Activated T-cell treated with anti-CD3 and anti-CD28 coated beads, Interleukin-2, amount 50 U/mL, for 72 hours (primary cell): ENCODE measurements at regions not wholly inside any gene's neighbourhood (a gene's known extent, or its start where the extent isn't known, plus 50 kb on each side); places are given as distances from the start of the nearest gene placed in this dataset.
"Not testable (repeated sequence)": the region's sequence is repeated elsewhere in the genome, so short reads cannot be mapped to it uniquely, and the experiment has no call there.

ENCODE experiments used
- ATAC-seq, 2 donors: fragments of 150-1000 bp; cut with Tn5 transposase; replicated peaks in 1 of 2; 2 replicates each; pipeline ENCODE4 v1.10.0; 2021; ENCODE audit warnings: moderate library complexity in 2 of 2, mild to moderate bottlenecking in 1 of 2
- DNase-seq, 2 donors: peaks; one replicate each; pipeline ENCODE4 v3.0.0; 2021 to 2022; ENCODE audit warnings: mixed read lengths in 1 of 2
- H3K27ac Mint-ChIP-seq: one replicate; pipeline ENCODE4 v1.8.0; 2022; ENCODE audit warnings: mild to moderate bottlenecking, moderate library complexity, mixed read lengths
- H3K27me3 Mint-ChIP-seq: one replicate; pipeline ENCODE4 v1.8.0; 2022; ENCODE audit warnings: low read depth, mixed read lengths
- H3K36me3 Mint-ChIP-seq, 2 donors: one replicate each; pipeline ENCODE4 v1.8.0; 2022; ENCODE audit warnings: mixed read lengths in 2 of 2, mild to moderate bottlenecking in 1 of 2; ENCODE audit not compliant: insufficient read depth in 2 of 2
- H3K4me1 Mint-ChIP-seq: one replicate; pipeline ENCODE4 v1.8.0; 2022; ENCODE audit warnings: low read depth, mixed read lengths
- H3K4me3 Mint-ChIP-seq, 2 donors: one replicate each; pipeline ENCODE4 v1.8.0; 2022; ENCODE audit warnings: mild to moderate bottlenecking in 2 of 2, mixed read lengths in 2 of 2, moderate library complexity in 2 of 2
- H3K9me3 Mint-ChIP-seq, 2 donors: one replicate each; pipeline ENCODE4 v1.8.0; 2022; ENCODE audit warnings: mixed read lengths in 2 of 2

GRCh38 chr12:8355531-8355930 lies 100.2 kb upstream of the CLEC6A start:
- H3K4me3 Mint-ChIP-seq, H3K36me3 Mint-ChIP-seq, H3K27ac Mint-ChIP-seq, ATAC-seq, H3K9me3 Mint-ChIP-seq, DNase-seq, H3K4me1 Mint-ChIP-seq: not testable (repeated sequence)
- peaks cover 20% of the 10 kb centered on the region for H3K27me3 Mint-ChIP-seq

GRCh38 chr12:8373744-8374143 lies 82.0 kb upstream of the CLEC6A start:
- H3K4me1 Mint-ChIP-seq, H3K36me3 Mint-ChIP-seq, H3K9me3 Mint-ChIP-seq, H3K27me3 Mint-ChIP-seq, DNase-seq, H3K4me3 Mint-ChIP-seq, H3K27ac Mint-ChIP-seq, ATAC-seq: not testable (repeated sequence)

- H3K27ac Mint-ChIP-seq, H3K9me3 Mint-ChIP-seq, ATAC-seq, H3K27me3 Mint-ChIP-seq, H3K4me1 Mint-ChIP-seq, DNase-seq, H3K4me3 Mint-ChIP-seq, H3K36me3 Mint-ChIP-seq: not testable (repeated sequence)
These were observed 80.6 kb upstream of the CLEC6A start for GRCh38 chr12:8375122-8375521.

GRCh38 chr12:8377756-8378155 lies 78.0 kb upstream of the CLEC6A start:
- H3K27ac Mint-ChIP-seq, H3K4me3 Mint-ChIP-seq, H3K4me1 Mint-ChIP-seq, H3K9me3 Mint-ChIP-seq, H3K36me3 Mint-ChIP-seq, ATAC-seq, DNase-seq, H3K27me3 Mint-ChIP-seq: not testable (repeated sequence)

GRCh38 chr12:8382556-8382955 lies 73.2 kb upstream of the CLEC6A start:
- H3K36me3 Mint-ChIP-seq, H3K27me3 Mint-ChIP-seq: not testable (repeated sequence)

GRCh38 chr12:8384686-8385085 lies 71.1 kb upstream of the CLEC6A start:
- not testable (repeated sequence) for H3K27ac Mint-ChIP-seq, H3K36me3 Mint-ChIP-seq, DNase-seq, H3K4me3 Mint-ChIP-seq, ATAC-seq, H3K4me1 Mint-ChIP-seq, H3K9me3 Mint-ChIP-seq
- peaks cover 13% of the 10 kb centered on the region for H3K27me3 Mint-ChIP-seq

More at GRCh38 chr12:8382556-8382955, 73.2 kb upstream of the CLEC6A start:
- not testable (repeated sequence) for H3K27ac Mint-ChIP-seq, DNase-seq, H3K4me1 Mint-ChIP-seq, ATAC-seq, H3K9me3 Mint-ChIP-seq, H3K4me3 Mint-ChIP-seq

GRCh38 chr12:8385431-8385830 lies 70.3 kb upstream of the CLEC6A start:
- not testable (repeated sequence) for H3K27ac Mint-ChIP-seq, H3K9me3 Mint-ChIP-seq, H3K4me1 Mint-ChIP-seq, ATAC-seq, H3K36me3 Mint-ChIP-seq, DNase-seq, H3K4me3 Mint-ChIP-seq
- H3K27me3 Mint-ChIP-seq = peaks cover 13% of the 10 kb centered on the region

GRCh38 chr12:8386661-8387060 lies 69.1 kb upstream of the CLEC6A start:
- H3K4me1 Mint-ChIP-seq, H3K4me3 Mint-ChIP-seq, H3K9me3 Mint-ChIP-seq, DNase-seq, ATAC-seq, H3K36me3 Mint-ChIP-seq, H3K27ac Mint-ChIP-seq: not testable (repeated sequence)
- peaks cover 13% of the 10 kb centered on the region for H3K27me3 Mint-ChIP-seq

- H3K4me3 Mint-ChIP-seq = peak overlapping the region; percentile 53 to 58
- H3K36me3 Mint-ChIP-seq, H3K27ac Mint-ChIP-seq, H3K9me3 Mint-ChIP-seq, ATAC-seq, DNase-seq, H3K4me1 Mint-ChIP-seq: not testable (repeated sequence)
- H3K27me3 Mint-ChIP-seq = peaks cover 13% of the 10 kb centered on the region
These were observed 66.5 kb upstream of the CLEC6A start for GRCh38 chr12:8389296-8389695.

GRCh38 chr12:8390001-8390777 lies 65.6 kb upstream of the CLEC6A start:
- peak in 1 of 2 donors; percentile 27 for DNase-seq
- not testable (repeated sequence) for H3K27ac Mint-ChIP-seq, H3K9me3 Mint-ChIP-seq, H3K36me3 Mint-ChIP-seq, H3K4me1 Mint-ChIP-seq
- H3K4me3 Mint-ChIP-seq = peak overlapping the region; percentile 66 to 72
- peaks cover 13% of the 10 kb centered on the region for H3K27me3 Mint-ChIP-seq
- peak; percentile 66 to 69 for ATAC-seq

- H3K27ac Mint-ChIP-seq, H3K9me3 Mint-ChIP-seq, H3K4me1 Mint-ChIP-seq, H3K36me3 Mint-ChIP-seq: not testable (repeated sequence)
- ATAC-seq (peak; percentile 89 to 90), DNase-seq (peak; percentile 71 to 83)
- peaks cover 34% of the 10 kb centered on the region for H3K27me3 Mint-ChIP-seq
- H3K4me3 Mint-ChIP-seq = peak overlapping the region; percentile 64 to 71
These were observed 59.3 kb upstream of the CLEC6A start for GRCh38 chr12:8396225-8397071.

- peak overlapping the region in 1 of 2 donors; percentile 37 for H3K4me3 Mint-ChIP-seq
- H3K27ac Mint-ChIP-seq, H3K9me3 Mint-ChIP-seq, ATAC-seq, H3K4me1 Mint-ChIP-seq, DNase-seq, H3K36me3 Mint-ChIP-seq: not testable (repeated sequence)
- peaks cover 34% of the 10 kb centered on the region for H3K27me3 Mint-ChIP-seq
These were observed 58.4 kb upstream of the CLEC6A start for GRCh38 chr12:8397378-8397777.

GRCh38 chr12:8399496-8400034 lies 56.2 kb upstream of the CLEC6A start:
- not testable (repeated sequence) for ATAC-seq, H3K4me3 Mint-ChIP-seq, H3K27ac Mint-ChIP-seq, H3K36me3 Mint-ChIP-seq, H3K4me1 Mint-ChIP-seq, H3K9me3 Mint-ChIP-seq, DNase-seq
- H3K27me3 Mint-ChIP-seq = peaks cover 34% of the 10 kb centered on the region
